HG03135 (cell line): ENCODE measurements at regions not wholly inside any gene's neighbourhood (a gene's known extent, or its start where the extent isn't known, plus 50 kb on each side); places are given as distances from the start of the nearest gene placed in this dataset.
"Not testable (repeated sequence)": the region's sequence is repeated elsewhere in the genome, so short reads cannot be mapped to it uniquely, and the experiment has no call there.

Experiments used
- ATAC-seq: cut with Tn5 transposase; IDR thresholded peaks from one replicate; pipeline ENCODE4 v1.9.1; 2021; ENCODE audit warnings: mild to moderate bottlenecking, moderate library complexity; ENCODE audit not compliant: unreplicated experiment

GRCh38 chr5:82720213-82721086 lies 356.7 kb downstream of the TMEM167A start:
- ATAC-seq: no peak

GRCh38 chr5:82719368-82719767 lies 357.8 kb downstream of the TMEM167A start:
- ATAC-seq: no peak

DNA sequence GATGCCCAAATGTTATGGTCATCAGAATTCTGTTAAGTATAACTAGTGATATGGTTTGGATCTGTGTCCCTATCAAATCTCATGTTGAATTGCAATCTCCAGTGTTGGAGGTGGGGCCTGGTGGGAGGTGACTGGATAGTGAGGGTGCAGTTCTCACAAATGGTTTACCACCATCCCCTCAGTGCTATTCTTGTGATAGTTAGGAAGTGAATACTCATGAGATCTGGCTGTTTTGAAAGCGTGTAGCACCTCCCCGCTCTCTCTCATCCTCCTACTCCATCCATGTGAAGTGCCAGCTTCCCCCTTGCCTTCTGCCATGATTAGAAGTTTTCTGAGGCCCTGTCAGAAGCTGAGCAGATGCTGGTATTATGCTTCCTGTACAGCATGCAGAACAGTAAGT lies 359.5 kb downstream of the TMEM167A start:
- no peak for ATAC-seq

GRCh38 chr5:82714732-82715131 lies 362.5 kb downstream of the TMEM167A start:
- ATAC-seq: not testable (repeated sequence)

- no peak for ATAC-seq
These were observed 363.4 kb downstream of the TMEM167A start for GRCh38 chr5:82713811-82714210.

- ATAC-seq: no peak
These were observed 369.5 kb downstream of the TMEM167A start for GRCh38 chr5:82707741-82708140.

DNA sequence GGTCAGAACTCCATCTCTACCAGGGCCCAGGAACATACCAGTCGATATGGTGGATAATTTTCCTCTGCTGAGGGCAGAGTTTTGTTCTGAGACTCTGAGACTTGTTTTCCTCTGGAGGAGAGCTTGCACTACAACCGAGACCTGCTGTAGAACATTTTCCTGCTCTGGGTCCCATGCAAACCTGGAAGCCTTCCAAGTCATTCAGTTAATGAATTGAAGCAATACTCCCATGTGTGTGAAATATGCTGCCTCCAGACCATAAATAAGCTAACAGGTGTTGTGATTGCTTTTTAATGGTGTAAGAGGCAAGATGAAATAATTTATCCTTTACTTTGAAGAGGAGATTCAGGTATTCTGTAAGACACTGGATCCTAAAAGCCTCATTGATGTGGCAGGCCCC lies 372.8 kb downstream of the TMEM167A start:
- no peak for ATAC-seq

GRCh38 chr5:82702046-82702445 lies 375.1 kb downstream of the TMEM167A start:
- no peak for ATAC-seq

DNA sequence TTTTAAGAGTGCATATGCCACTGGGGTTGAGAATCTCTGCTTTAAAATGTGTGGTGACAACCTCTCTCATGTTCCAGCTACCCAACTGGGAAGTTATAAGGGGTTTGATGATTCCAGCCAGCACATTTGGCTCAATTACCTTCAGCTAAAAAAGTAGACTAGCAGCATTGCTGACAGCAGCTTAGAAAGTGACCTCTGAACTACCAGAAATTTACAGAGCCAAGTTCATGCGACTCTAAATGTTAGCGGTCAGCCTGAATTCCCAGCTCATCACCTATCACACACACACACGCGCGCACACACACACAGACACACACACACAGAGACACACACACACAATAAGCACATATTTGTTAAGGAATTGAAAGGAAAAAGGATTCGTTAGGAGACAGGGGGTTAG lies 377.5 kb downstream of the TMEM167A start:
- no peak for ATAC-seq

DNA sequence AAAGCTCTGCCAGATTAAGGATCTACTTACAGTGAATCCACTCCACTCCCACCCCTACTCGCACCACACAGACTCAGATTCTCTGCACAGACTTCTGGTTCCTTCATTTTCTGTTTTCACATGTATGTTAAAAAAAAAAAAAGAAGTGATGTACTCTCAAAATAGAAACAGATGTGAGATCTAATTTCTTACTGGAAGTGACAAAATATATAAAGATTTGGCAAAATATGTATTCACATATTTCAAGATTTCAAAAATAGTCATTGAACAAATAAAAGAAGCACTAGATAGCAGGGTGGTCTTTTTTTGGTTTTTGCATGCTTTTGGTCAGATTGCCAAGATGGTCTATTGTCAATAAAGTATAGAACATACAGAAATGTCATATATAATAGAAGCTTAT lies 379.2 kb downstream of the TMEM167A start:
- ATAC-seq: no peak

DNA sequence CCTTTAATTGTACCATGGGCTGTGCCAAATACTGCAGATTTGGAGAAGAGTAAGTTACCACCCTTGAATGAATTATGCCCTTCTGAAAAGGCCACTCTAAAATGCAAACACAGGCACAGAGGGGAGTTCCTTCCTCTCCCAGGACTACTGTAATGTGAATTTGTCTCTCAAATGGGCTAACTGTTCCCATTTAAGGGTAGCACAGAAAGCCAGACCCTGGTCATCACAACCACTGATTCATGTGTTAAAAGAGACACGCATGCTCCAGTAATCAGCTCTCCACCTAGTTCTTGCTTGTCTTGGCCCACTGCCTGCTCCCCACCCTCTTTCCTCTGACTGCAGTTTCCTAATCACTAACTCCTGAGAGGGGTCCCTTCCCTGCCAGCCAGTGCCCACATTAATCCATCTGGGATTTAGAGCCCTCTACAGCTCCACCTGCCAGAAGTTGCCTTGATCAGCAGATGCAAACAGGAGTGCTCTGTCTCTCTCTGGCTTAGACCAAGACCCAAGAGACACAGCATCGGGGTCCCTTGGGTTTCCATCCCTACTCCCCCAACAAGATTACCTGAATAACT lies 382.4 kb downstream of the TMEM167A start:
- no peak for ATAC-seq

GRCh38 chr5:82692826-82693225 lies 384.4 kb downstream of the TMEM167A start:
- ATAC-seq: no peak

GRCh38 chr5:82684659-82685058 lies 392.5 kb downstream of the TMEM167A start:
- ATAC-seq: no peak

- ATAC-seq: no peak
These were observed 393.0 kb downstream of the TMEM167A start for GRCh38 chr5:82684165-82684564.

- ATAC-seq: no peak
These were observed 397.5 kb downstream of the TMEM167A start for GRCh38 chr5:82679660-82680059.

GRCh38 chr5:82676661-82677060 lies 398.5 kb upstream of the RPS23 start:
- no peak for ATAC-seq

GRCh38 chr5:82674671-82675070 lies 396.5 kb upstream of the RPS23 start:
- ATAC-seq: no peak

DNA sequence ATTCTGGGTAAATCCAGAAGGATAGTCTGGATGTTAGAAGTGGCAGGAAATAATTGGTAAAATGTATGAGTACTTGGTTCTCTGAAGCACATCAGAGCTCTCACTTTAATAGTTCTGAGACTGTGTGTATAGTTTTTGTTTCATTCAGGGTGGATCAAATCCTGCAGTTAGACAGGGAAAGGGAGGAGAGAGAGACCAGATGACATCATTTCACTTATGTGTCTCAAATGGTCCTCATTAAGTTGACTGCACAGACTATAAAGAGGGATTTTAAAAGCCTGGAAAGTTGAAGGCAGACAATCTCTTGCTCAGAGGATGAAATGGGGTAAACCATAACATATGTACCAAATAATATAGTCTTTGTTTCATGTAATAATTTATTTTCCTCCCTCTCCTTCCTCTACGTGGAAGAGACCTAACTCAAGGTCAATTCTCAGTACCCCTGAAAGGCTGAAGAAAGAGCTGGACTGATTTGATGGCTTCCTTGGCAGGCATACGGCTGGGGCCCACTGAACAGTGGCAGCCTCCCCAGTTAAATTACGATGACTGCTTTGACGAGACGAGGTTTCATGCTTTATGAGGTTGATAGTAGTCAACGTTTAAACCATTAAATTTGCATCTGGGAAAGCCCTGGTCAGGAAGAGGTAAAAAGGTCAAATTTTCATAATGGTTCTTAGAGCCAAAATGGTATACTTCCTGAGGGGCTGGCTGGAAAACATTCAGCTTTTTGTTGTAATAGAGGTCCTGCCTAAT lies 395.1 kb upstream of the RPS23 start:
- no peak for ATAC-seq

DNA sequence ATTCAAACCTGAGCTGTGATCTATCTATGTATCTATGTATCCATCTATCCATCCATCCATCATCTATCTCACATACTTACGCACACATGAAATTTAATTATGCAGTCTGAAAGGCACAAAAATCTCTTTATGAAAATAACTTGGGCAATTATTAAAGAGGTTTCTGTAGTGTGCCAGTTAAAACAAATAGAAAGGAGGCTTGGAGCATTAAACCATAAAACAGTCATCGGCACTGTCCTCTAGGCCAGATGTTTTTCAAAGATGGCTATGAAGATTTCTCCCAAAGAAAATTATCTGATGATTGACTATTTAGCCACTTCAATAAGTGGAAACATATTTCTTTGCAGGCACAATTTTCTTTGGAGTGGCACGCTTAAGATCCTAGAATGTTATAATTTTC lies 392.5 kb upstream of the RPS23 start:
- ATAC-seq: no peak

DNA sequence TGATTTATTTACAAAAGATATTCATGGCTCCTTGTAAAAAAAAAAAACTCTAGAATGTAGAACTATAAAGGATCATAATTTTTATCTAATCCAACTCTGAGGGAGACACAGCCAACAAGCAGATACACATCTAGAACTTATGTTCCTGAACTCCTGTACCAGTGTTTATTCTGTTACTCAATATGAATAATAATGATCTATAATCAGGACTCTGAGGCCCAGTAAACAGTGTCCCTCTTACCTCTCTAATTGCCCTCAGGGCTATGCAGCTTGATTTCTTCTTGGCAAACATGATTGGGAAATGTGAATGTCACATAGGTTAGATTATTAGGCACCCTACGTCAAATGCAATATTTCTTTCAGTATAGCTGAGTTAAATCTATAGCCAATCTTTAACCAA lies 391.6 kb upstream of the RPS23 start:
- no peak for ATAC-seq

- no peak for ATAC-seq
These were observed 388.2 kb upstream of the RPS23 start for GRCh38 chr5:82666312-82666711.

DNA sequence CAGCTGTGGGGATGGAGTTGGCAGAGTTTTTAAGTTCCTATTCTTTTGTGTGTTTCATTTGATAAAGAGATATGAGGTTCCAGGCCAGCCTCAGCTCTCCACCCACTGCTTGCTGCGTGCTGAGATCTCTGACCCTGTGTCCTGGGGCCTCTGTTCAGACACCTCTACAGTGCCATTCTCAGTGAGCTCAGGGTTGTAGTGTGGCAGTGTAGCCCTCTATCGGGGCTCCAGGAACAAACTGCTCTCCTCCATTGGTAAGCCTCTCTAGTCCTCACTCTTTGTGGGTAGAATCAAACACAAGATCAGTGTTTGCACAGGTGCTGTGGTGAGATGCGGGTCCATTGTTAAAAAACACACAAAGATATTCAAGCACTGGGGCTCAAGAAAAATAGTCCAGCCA lies 386.6 kb upstream of the RPS23 start:
- ATAC-seq: no peak
